ENCODE measurements at regions not wholly inside any gene's neighbourhood (a gene's known extent, or its start where the extent isn't known, plus 50 kb on each side); places are given as distances from the start of the nearest gene placed in this dataset.

GRCh38 chr6:135118134-135118730 lies 62.9 kb upstream of the MYB start:
- no peak for TF ChIP-seq CTCF (IDR thresholded peaks at IDR 0.05)
- TF ChIP-seq EZH2 (IDR thresholded peaks at IDR 0.05) = no peak
- TF ChIP-seq EZH2phosphoT487 (IDR thresholded peaks at IDR 0.05) = no peak

All from neural progenitor cell (in vitro differentiated cells).